B cell (primary cell): ENCODE measurements at regions not wholly inside any gene's neighbourhood (a gene's known extent, or its start where the extent isn't known, plus 50 kb on each side); places are given as distances from the start of the nearest gene placed in this dataset.

Source experiments
- CTCF ChIP-seq: fragments of 200-600 bp; IDR thresholded peaks from one replicate; pipeline ENCODE4 v1.8.0; 2022; ENCODE audit warnings: antibody characterized with exemption, mild to moderate bottlenecking
- EZH2 ChIP-seq: IDR thresholded peaks from 2 replicates; pipeline ENCODE4 v1.6.1; 2012; ENCODE audit warnings: borderline replicate concordance, low read depth, mild to moderate bottlenecking, moderate library complexity, low read length; ENCODE audit not compliant: insufficient read depth, poor library complexity, severe bottlenecking

- TF ChIP-seq CTCF, result no peak
- no peak for TF ChIP-seq EZH2
Observed at GRCh38 chr15:47876986-47877385, 159.7 kb downstream of the SEMA6D start.
